Right lobe of liver (tissue), 6 donors: ENCODE measurements at regions not wholly inside any gene's neighbourhood (a gene's known extent, or its start where the extent isn't known, plus 50 kb on each side); places are given as distances from the start of the nearest gene placed in this dataset.

Experiments used
- ATAC-seq, 4 donors: fragments of 200-7000 bp; cut with Tn5 transposase; one replicate each; pipeline ENCODE4 v1.9.1; 2020; ENCODE audit warnings: mild to moderate bottlenecking in 4 of 4, moderate library complexity in 4 of 4
- DNase-seq, 3 donors: peaks; one replicate each; pipeline ENCODE4 v3.0.0-alpha.2; 2020
- H3K27ac ChIP-seq, 3 donors: fragments of 200-600 bp; one replicate each; pipeline ENCODE4 v1.8.0; 2022
- H3K27me3 ChIP-seq, 2 donors: fragments of 200-600 bp; one replicate each; pipeline ENCODE4 v1.8.0; 2022
- H3K36me3 ChIP-seq, 4 donors: fragments of 200-600 bp; sonication (generic) in 1 of 4; one replicate each; pipeline versions ENCODE4 v1.5.1 to v1.8.0; 2017 to 2022; ENCODE audit warnings: control low read depth in 1 of 4
- H3K4me1 ChIP-seq, 4 donors: fragments of 200-600 bp; sonication (generic) in 1 of 4; one replicate each; pipeline versions ENCODE4 v1.5.1 to v1.8.0; 2017 to 2022; ENCODE audit warnings: control low read depth in 1 of 4
- H3K4me3 ChIP-seq, 3 donors: fragments of 200-600 bp; one replicate each; pipeline ENCODE4 v1.8.0; 2022
- H3K9me3 ChIP-seq, 4 donors: fragments of 200-600 bp; sonication (generic) in 1 of 4; one replicate each; pipeline versions ENCODE4 v1.5.1 to v1.8.0; 2017 to 2022; ENCODE audit warnings: control low read depth in 1 of 4
- CTCF ChIP-seq, 4 donors: fragments of 200-600 bp in 3 of 4; fragments of 450-650 bp in 1 of 4; IDR thresholded peaks; one replicate each; pipeline versions ENCODE4 v1.5.1 to v1.8.0; 2016 to 2022; ENCODE audit warnings: antibody characterized with exemption in 4 of 4, mild to moderate bottlenecking in 2 of 4
- POLR2A ChIP-seq: fragments of 450-650 bp; IDR thresholded peaks from one replicate; pipeline ENCODE4 v1.6.1; 2017; ENCODE audit warnings: antibody characterized with exemption, mild to moderate bottlenecking
- WGBS: methylation state at CpG from one replicate; pipeline ENCODE4 v1.1.6; 2018; ENCODE audit warnings: low coverage, low lambda C conversion rate; ENCODE audit not compliant: insufficient coverage; ENCODE audit errors: missing lambda C conversion rate; 5-methylcytosine and 5-hydroxymethylcytosine counted together
- intact Hi-C, 2 donors: fragments of 100-400 bp; cut with DNase I; formaldehyde crosslinking; loops; one replicate each; pipeline versions ENCODE4 v1.11.2 to v1.14.1; 2022
- donor health status: DM: no; HTN: yes; CAD: no.
- donor health status: DM: no; HTN: no; CAD: no.
- donor health status: DM: no; HTN: no; CAD: no.
- donor health status: DM: no; HTN: yes; CAD: no.
- donor health status: DM: no; HTN: yes; CAD: no.

- Histone ChIP-seq H3K27me3 (no peaks in the 10 kb centered on the region), H3K4me1 (no peaks in the 10 kb centered on the region), H3K9me3 (no peaks in the 10 kb centered on the region), H3K27ac (no peak overlapping the region), H3K4me3 (no peak overlapping the region), H3K36me3 (no peaks in the 10 kb centered on the region)
- no peak for ATAC-seq
- 100% methylated on average over 1 of the region's 2 CpGs for whole genome bisulfite sequencing
- TF ChIP-seq CTCF (IDR thresholded peaks at IDR 0.05): no peak
- TF ChIP-seq POLR2A: no peak
- DNase-seq: no peak
- intact Hi-C loops: no loop called here
Measured at GRCh38 chr12:14135996-14136395, 154.6 kb upstream of the GRIN2B start.

DNA sequence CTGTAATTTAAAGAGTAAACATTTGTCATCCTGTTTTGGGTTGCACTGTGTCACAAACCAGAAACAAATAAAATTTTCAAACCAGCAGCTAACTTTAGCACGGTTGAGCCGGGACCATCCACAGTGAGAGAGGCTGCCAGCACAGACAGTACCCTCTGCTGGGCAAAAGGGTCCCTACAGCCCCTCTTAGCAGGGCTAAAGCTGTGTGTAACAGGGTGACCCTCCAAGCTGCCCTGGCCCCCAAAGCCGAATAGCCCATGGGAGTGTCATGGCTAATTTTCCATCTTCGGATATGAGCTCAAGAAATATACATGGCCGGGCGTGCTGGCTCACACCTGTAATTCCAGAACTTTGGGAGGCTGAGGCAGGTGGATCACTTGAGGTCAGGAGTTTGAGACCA lies 157.1 kb upstream of the GRIN2B start:
- intact Hi-C loops: no loop called here
- Histone ChIP-seq H3K4me1 (no peaks in the 10 kb centered on the region), H3K27me3 (no peaks in the 10 kb centered on the region), H3K36me3 (no peaks in the 10 kb centered on the region), H3K9me3 (no peaks in the 10 kb centered on the region), H3K4me3 (no peak overlapping the region), H3K27ac (no peak overlapping the region)
- 51% methylated on average over 6 of the region's 6 CpGs for WGBS
- TF ChIP-seq CTCF (IDR thresholded peaks at IDR 0.05) (no peak), POLR2A (no peak)
- DNase-seq: no peak
- ATAC-seq: no peak

DNA sequence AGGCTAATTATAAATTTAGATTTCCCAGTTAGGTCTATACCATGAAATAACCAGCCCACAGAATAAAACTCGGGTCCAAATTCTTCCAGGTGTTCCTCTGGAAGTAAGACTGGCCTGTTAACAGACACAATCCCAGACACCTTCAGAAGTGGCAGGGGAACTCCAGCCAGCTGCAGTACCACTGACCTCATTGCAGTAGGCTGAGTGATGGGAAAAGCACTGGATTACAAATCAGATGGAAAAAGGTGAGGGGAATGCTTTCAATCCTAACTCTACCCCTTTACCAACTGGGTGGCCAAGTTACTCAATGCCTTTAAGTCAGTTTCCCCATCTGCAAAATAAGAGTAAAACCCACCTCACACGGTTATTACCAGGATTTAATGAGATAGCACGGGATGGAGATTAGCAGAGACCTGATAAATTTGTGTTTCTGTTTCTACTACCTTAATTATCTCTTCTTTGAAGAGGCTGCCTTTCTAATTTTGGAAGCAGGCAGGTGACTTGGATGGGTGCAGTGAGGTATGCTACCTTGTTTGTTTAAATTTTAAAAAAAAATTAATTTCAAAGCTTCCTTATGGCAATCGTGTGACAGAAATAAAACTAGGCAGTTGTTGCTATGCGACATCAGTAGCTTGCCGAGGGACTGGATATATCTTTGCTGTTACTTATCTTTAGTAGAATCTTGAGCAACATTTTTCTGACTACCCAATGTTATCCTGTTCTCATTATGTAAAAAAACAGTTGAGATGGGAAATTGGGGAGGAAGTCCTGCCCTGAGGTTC lies 167.3 kb upstream of the GRIN2B start:
- H3K4me1 ChIP-seq: no peaks in the 10 kb centered on the region
- H3K27ac ChIP-seq: no peak overlapping the region
- no peak for ATAC-seq
- no peaks in the 10 kb centered on the region for H3K27me3 ChIP-seq
- no peak overlapping the region for H3K4me3 ChIP-seq
- DNase-seq: no peak
- intact Hi-C loops: no loop called here
- H3K36me3 ChIP-seq: no peaks in the 10 kb centered on the region
- H3K9me3 ChIP-seq: no peaks in the 10 kb centered on the region
- WGBS: 48% methylated on average over 6 of the region's 6 CpGs
- TF ChIP-seq POLR2A (no peak), CTCF (IDR thresholded peaks at IDR 0.05) (no peak)

GRCh38 chr12:14153803-14154202 lies 172.4 kb upstream of the GRIN2B start:
- H3K27me3 ChIP-seq: no peaks in the 10 kb centered on the region
- ATAC-seq: no peak
- no peaks in the 10 kb centered on the region for H3K9me3 ChIP-seq
- H3K4me3 ChIP-seq: no peak overlapping the region
- intact Hi-C loops: no loop called here
- TF ChIP-seq POLR2A (no peak), CTCF (IDR thresholded peaks at IDR 0.05) (no peak)
- 56% methylated on average over 1 of the region's 1 CpG for WGBS
- H3K36me3 ChIP-seq: no peaks in the 10 kb centered on the region
- H3K4me1 ChIP-seq: no peaks in the 10 kb centered on the region
- H3K27ac ChIP-seq: no peak overlapping the region
- no peak for DNase-seq
